ENCODE measurements at regions not wholly inside any gene's neighbourhood (a gene's known extent, or its start where the extent isn't known, plus 50 kb on each side); places are given as distances from the start of the nearest gene placed in this dataset.
A peak's percentile ranks its signal among the peaks of the same experiment; 100 is the strongest.
"Not testable (repeated sequence)": the region's sequence is repeated elsewhere in the genome, so short reads cannot be mapped to it uniquely, and the experiment has no call there.

- intact Hi-C loops (cut with DNase I), result no loop called here
- DNase-seq, result no peak
Observed at GRCh38 chr7:23931633-23932032, 221.6 kb downstream of the STK31 start.

- no peak for DNase-seq
- intact Hi-C loops (cut with DNase I), result no loop called here
Observed at GRCh38 chr7:23938215-23938614, 228.2 kb downstream of the STK31 start.

- intact Hi-C loops (cut with DNase I), result no loop called here
- DNase-seq, result peak in 1 of 10 donors; percentile 49
Observed at GRCh38 chr7:23938937-23939552, 229.0 kb downstream of the STK31 start.

- intact Hi-C loops (cut with DNase I); DNase-seq: not testable (repeated sequence)
Observed at GRCh38 chr7:23939747-23940146, 229.7 kb downstream of the STK31 start.

GRCh38 chr7:23941551-23941950 is 231.5 kb downstream of the STK31 start:
- intact Hi-C loops (cut with DNase I), result no loop called here
- DNase-seq, result no peak

GRCh38 chr7:23942032-23942431 is 232.0 kb downstream of the STK31 start:
- intact Hi-C loops (cut with DNase I), result no loop called here
- DNase-seq, result no peak

GRCh38 chr7:23944131-23944530 is 234.1 kb downstream of the STK31 start:
- intact Hi-C loops (cut with DNase I), result no loop called here
- DNase-seq, result peak in 1 of 10 donors; percentile 73

- intact Hi-C loops (cut with DNase I), result no loop called here
- no peak for DNase-seq
Observed at GRCh38 chr7:23945472-23945871, 235.5 kb downstream of the STK31 start.

- intact Hi-C loops (cut with DNase I), result no loop called here
Observed at GRCh38 chr7:23955145-23955544, 245.1 kb downstream of the STK31 start.

GRCh38 chr7:23955600-23956149 is 245.7 kb downstream of the STK31 start:
- no peak for DNase-seq
- intact Hi-C loops (cut with DNase I), result no loop called here

More at GRCh38 chr7:23955145-23955544, 245.1 kb downstream of the STK31 start:
- no peak for DNase-seq

GRCh38 chr7:23956772-23957576 is 247.0 kb downstream of the STK31 start:
- DNase-seq, result no peak
- intact Hi-C loops (cut with DNase I), result no loop called here

GRCh38 chr7:23959821-23960220 is 249.8 kb downstream of the STK31 start:
- intact Hi-C loops (cut with DNase I), result no loop called here
- no peak for DNase-seq

GRCh38 chr7:23960361-23960760 is 250.3 kb downstream of the STK31 start:
- intact Hi-C loops (cut with DNase I), result no loop called here
- DNase-seq, result no peak

GRCh38 chr7:23963461-23964165 is 253.6 kb downstream of the STK31 start:
- intact Hi-C loops (cut with DNase I), result no loop called here
- no peak for DNase-seq

- intact Hi-C loops (cut with DNase I), result no loop called here
Observed at GRCh38 chr7:23964715-23965114, 254.7 kb downstream of the STK31 start.

GRCh38 chr7:23965296-23965695 is 255.3 kb downstream of the STK31 start:
- intact Hi-C loops (cut with DNase I), result no loop called here
- no peak for DNase-seq

More at GRCh38 chr7:23964715-23965114, 254.7 kb downstream of the STK31 start:
- DNase-seq, result no peak

GRCh38 chr7:23966941-23967340 is 256.9 kb downstream of the STK31 start:
- intact Hi-C loops (cut with DNase I), result no loop called here
- no peak for DNase-seq

- no peak for DNase-seq
- intact Hi-C loops (cut with DNase I), result no loop called here
Observed at GRCh38 chr7:23967949-23968599, 258.1 kb downstream of the STK31 start.

- no peak for DNase-seq
- intact Hi-C loops (cut with DNase I), result no loop called here
Observed at GRCh38 chr7:23968791-23969190, 258.8 kb downstream of the STK31 start.

- DNase-seq, result no peak
- intact Hi-C loops (cut with DNase I), result no loop called here
Observed at GRCh38 chr7:23969443-23969842, 259.4 kb downstream of the STK31 start.

- no peak for DNase-seq
- intact Hi-C loops (cut with DNase I), result no loop called here
Observed at GRCh38 chr7:23970193-23970592, 260.2 kb downstream of the STK31 start.
